ENCODE measurements at regions not wholly inside any gene's neighbourhood (a gene's known extent, or its start where the extent isn't known, plus 50 kb on each side); places are given as distances from the start of the nearest gene placed in this dataset.

DNA sequence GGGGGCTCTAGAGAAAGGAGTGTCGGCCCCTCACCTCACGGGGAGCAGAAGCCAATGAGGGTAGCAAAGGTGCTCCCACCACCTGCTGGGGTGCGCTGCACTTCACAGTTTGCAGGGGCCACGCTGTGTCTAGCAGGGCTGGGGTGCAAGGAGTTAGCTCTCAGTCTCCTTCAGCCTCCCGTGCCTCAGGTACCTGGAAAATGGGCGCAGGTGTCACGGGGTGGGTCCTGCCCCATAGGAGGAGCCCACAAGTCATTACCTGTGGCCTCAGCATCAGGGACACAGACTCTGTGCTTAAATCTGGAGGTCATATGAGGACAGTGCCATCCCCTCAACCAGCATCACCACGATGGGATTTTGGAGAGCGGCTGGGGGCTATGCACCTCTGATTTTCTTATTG, 326.7 kb downstream of the ADGRD1 start:
- TF ChIP-seq CTCF (IDR thresholded peaks at IDR 0.05; ENCODE audit: control extremely low read depth, extremely low read depth) = no peak
- H3K27me3 ChIP-seq (ENCODE audit: control insufficient read depth in 3 of 3, insufficient read depth in 3 of 3, low read length in 2 of 3) = peaks cover 0 to 4% (median 4%) of the 10 kb centered on the region in 3 donors
- H3K9ac ChIP-seq (ENCODE audit: insufficient read depth in 1 of 2, low read length in 2 of 2) = no peak overlapping the region
- WGBS, 2 donors = 79 to 83% methylated on average over 9 of the region's 9 CpGs
- DNase-seq (no peak), ATAC-seq (ENCODE audit: insufficient read depth, low FRiP score) (no peak)
- no peaks in the 10 kb centered on the region for H3K36me3 ChIP-seq (ENCODE audit: control insufficient read depth in 4 of 4, insufficient read depth in 4 of 4, low read length in 4 of 4)
- H3K9me3 ChIP-seq (ENCODE audit: control insufficient read depth in 4 of 4, insufficient read depth in 3 of 4, low read length in 3 of 4) = no peaks in the 10 kb centered on the region
- H3K4me3 ChIP-seq = no peak overlapping the region
- H3K27ac ChIP-seq (ENCODE audit: low read depth in 1 of 2, low read length in 1 of 2) = no peak overlapping the region
- no peaks in the 10 kb centered on the region for H3K4me1 ChIP-seq (ENCODE audit: control insufficient read depth in 5 of 5, insufficient read depth in 5 of 5, low read length in 5 of 5)

- H3K4me1 ChIP-seq (ENCODE audit: control insufficient read depth in 5 of 5, insufficient read depth in 5 of 5, low read length in 5 of 5) = no peaks in the 10 kb centered on the region
- no peak overlapping the region for H3K27ac ChIP-seq (ENCODE audit: low read depth in 1 of 2, low read length in 1 of 2)
- H3K27me3 ChIP-seq (ENCODE audit: control insufficient read depth in 3 of 3, insufficient read depth in 3 of 3, low read length in 2 of 3) = peaks cover 0 to 4% (median 4%) of the 10 kb centered on the region in 3 donors
- no peak overlapping the region for H3K9ac ChIP-seq (ENCODE audit: insufficient read depth in 1 of 2, low read length in 2 of 2)
- no peak overlapping the region for H3K4me3 ChIP-seq
- ATAC-seq (ENCODE audit: insufficient read depth, low FRiP score) (no peak), DNase-seq (no peak)
- 77 to 88% methylated on average over 11 of the region's 11 CpGs for WGBS, 2 donors
- no peaks in the 10 kb centered on the region for H3K9me3 ChIP-seq (ENCODE audit: control insufficient read depth in 4 of 4, insufficient read depth in 3 of 4, low read length in 3 of 4)
- TF ChIP-seq CTCF (IDR thresholded peaks at IDR 0.05; ENCODE audit: control extremely low read depth, extremely low read depth) = no peak
- no peaks in the 10 kb centered on the region for H3K36me3 ChIP-seq (ENCODE audit: control insufficient read depth in 4 of 4, insufficient read depth in 4 of 4, low read length in 4 of 4)
Observed at GRCh38 chr12:131281016-131281415, 327.3 kb downstream of the ADGRD1 start.

- H3K27ac ChIP-seq (ENCODE audit: low read depth in 1 of 2, low read length in 1 of 2) = no peak overlapping the region
- no peaks in the 10 kb centered on the region for H3K36me3 ChIP-seq (ENCODE audit: control insufficient read depth in 4 of 4, insufficient read depth in 4 of 4, low read length in 4 of 4)
- 89 to 91% methylated on average over 33 of the region's 33 CpGs for WGBS, 2 donors
- H3K4me3 ChIP-seq = no peak overlapping the region
- H3K9ac ChIP-seq (ENCODE audit: insufficient read depth in 1 of 2, low read length in 2 of 2) = no peak overlapping the region
- no peaks in the 10 kb centered on the region for H3K4me1 ChIP-seq (ENCODE audit: control insufficient read depth in 5 of 5, insufficient read depth in 5 of 5, low read length in 5 of 5)
- no peak for ATAC-seq (ENCODE audit: insufficient read depth, low FRiP score)
- H3K9me3 ChIP-seq (ENCODE audit: control insufficient read depth in 4 of 4, insufficient read depth in 3 of 4, low read length in 3 of 4) = no peaks in the 10 kb centered on the region
- no peak for DNase-seq
- no peak for TF ChIP-seq CTCF (IDR thresholded peaks at IDR 0.05; ENCODE audit: control extremely low read depth, extremely low read depth)
- peaks cover 0 to 5% (median 4%) of the 10 kb centered on the region in 3 donors for H3K27me3 ChIP-seq (ENCODE audit: control insufficient read depth in 3 of 3, insufficient read depth in 3 of 3, low read length in 2 of 3)
Observed at GRCh38 chr12:131282292-131283080, 328.8 kb downstream of the ADGRD1 start.
